K562 (cell line): ENCODE measurements at regions not wholly inside any gene's neighbourhood (a gene's known extent, or its start where the extent isn't known, plus 50 kb on each side); places are given as distances from the start of the nearest gene placed in this dataset.

Experiments
- ATAC-seq: fragments of 200-7000 bp; cut with Tn5 transposase; 3 replicates; pipeline ENCODE4 v1.9.1; 2020; ENCODE audit warnings: moderate library complexity
- BruUV-seq: library from RNA; stranded (reverse); fragments of 400-500 nt; replicated peaks from 2 replicates; lab custom pipeline; 2021; lab: Mats Ljungman, UMichigan
- CTCF ChIA-PET: fragments of 300-600 bp; formaldehyde crosslinking; extraction: SDS; loops from one replicate; lab custom pipeline; 2021; ENCODE audit warnings: low intra/inter-chr PET ratio; lab: Yijun Ruan, JAX
- POLR2A ChIA-PET: fragments of 300-600, 350-650 bp; sonication (Branson Sonifier 250); formaldehyde crosslinking; extraction: SDS; loops from one replicate; lab custom pipeline; 2021; ENCODE audit warnings: antibody characterized with exemption, inconsistent platforms; lab: Yijun Ruan, JAX
- DNase-seq, 4 experiments: peaks; one replicate each; pipeline versions ENCODE4 v3.0.0 to v3.0.0-alpha.2; 2011 to 2018; ENCODE audit warnings: low spot score in 3 of 4, mixed read lengths in 3 of 4; ENCODE audit errors: extremely low read depth in 1 of 4
- FAIRE-seq: peaks from 2 replicates; lab custom pipeline; 2011; peaks lifted over from hg19 to GRCh38; lab: Jason Lieb, UNC
- H2AFZ ChIP-seq: 2 replicates; pipeline ENCODE4 v1.6.0; 2011; ENCODE audit warnings: low read depth, low read length, control low read depth, inconsistent platforms
- H3K27ac ChIP-seq: fragments of 200-600 bp; 3 replicates; pipeline ENCODE4 v1.8.0; 2011; ENCODE audit warnings: low read depth, mild to moderate bottlenecking, control low read depth, inconsistent platforms, low read length, moderate library complexity, mixed read lengths; ENCODE audit errors: extremely low read depth
- H3K27me3 ChIP-seq, 2 experiments: fragments of 300-600 bp in 1 of 2; 2 replicates in 1 of 2; 3 replicates in 1 of 2; pipeline versions ENCODE4 v1.6.0 to v1.8.0; 2011; ENCODE audit warnings: inconsistent platforms in 2 of 2, low read length in 2 of 2, mild to moderate bottlenecking in 1 of 2, mixed read lengths in 1 of 2, moderate library complexity in 1 of 2; ENCODE audit not compliant: control insufficient read depth in 2 of 2, insufficient read depth in 2 of 2
- H3K36me3 ChIP-seq: fragments of 300-600 bp; 3 replicates; pipeline ENCODE4 v1.8.0; 2011; ENCODE audit warnings: mild to moderate bottlenecking, low read length, inconsistent platforms; ENCODE audit not compliant: control insufficient read depth, insufficient read depth
- H3K4me1 ChIP-seq, 2 experiments: fragments of 200-600 bp in 1 of 2; replicated peaks in 1 of 2; 2 replicates in 1 of 2; 3 replicates in 1 of 2; pipeline versions ENCODE4 v1.5.1 to v1.8.0; 2011; ENCODE audit warnings: inconsistent platforms in 2 of 2, low read length in 2 of 2, mild to moderate bottlenecking in 1 of 2, mixed read lengths in 1 of 2, moderate library complexity in 1 of 2; ENCODE audit not compliant: control insufficient read depth in 2 of 2, insufficient read depth in 2 of 2
- H3K4me2 ChIP-seq: 2 replicates; pipeline ENCODE4 v1.6.1; 2011; ENCODE audit warnings: low read length, control low read depth, inconsistent platforms, mixed read lengths; ENCODE audit not compliant: insufficient read depth
- H3K4me3 ChIP-seq: fragments of 200-600 bp; sonication (generic), shearing (Covaris generic); 2 replicates; pipeline ENCODE4 v1.5.1; 2016; ENCODE audit warnings: control low read depth, inconsistent platforms
- H3K79me2 ChIP-seq: fragments of 200-600 bp; 3 replicates; pipeline ENCODE4 v1.8.0; 2011; ENCODE audit warnings: low read length, inconsistent platforms; ENCODE audit not compliant: control insufficient read depth, insufficient read depth
- H3K9ac ChIP-seq, 2 experiments: 2 replicates each; pipeline versions ENCODE4 v1.6.0 to v1.6.1; 2011; ENCODE audit warnings: low read depth in 2 of 2, low read length in 2 of 2, control low read depth in 1 of 2, inconsistent platforms in 1 of 2, mild to moderate bottlenecking in 1 of 2, mixed read lengths in 1 of 2; ENCODE audit not compliant: insufficient read depth in 1 of 2
- H3K9me1 ChIP-seq: one replicate; pipeline ENCODE4 v1.6.0; 2011; ENCODE audit warnings: inconsistent platforms, mild to moderate bottlenecking, low read length, moderate library complexity; ENCODE audit not compliant: control insufficient read depth, insufficient read depth
- H3K9me3 ChIP-seq: replicated peaks from 2 replicates; pipeline ENCODE4 v1.5.1; 2011; ENCODE audit warnings: low read depth, low read length, inconsistent platforms; ENCODE audit not compliant: control insufficient read depth, insufficient read depth
- H4K20me1 ChIP-seq: replicated peaks from 2 replicates; pipeline ENCODE4 v1.6.1; 2011; ENCODE audit warnings: low read length, inconsistent platforms, mixed read lengths; ENCODE audit not compliant: control insufficient read depth, insufficient read depth
- MNT ChIP-seq, 2 experiments: fragments of 450-650 bp; conservative IDR thresholded peaks; 2 replicates each; pipeline ENCODE4 v1.6.1; 2017; ENCODE audit warnings: mild to moderate bottlenecking in 2 of 2, moderate library complexity in 2 of 2
- MTF1 ChIP-seq: fragments of 250-450 bp; sonication (Bioruptor Pico); IDR thresholded peaks from 2 replicates; pipeline ENCODE4 v1.9.0; 2021; ENCODE audit warnings: moderate library complexity, mild to moderate bottlenecking, inconsistent platforms, borderline replicate concordance
- STAG1 ChIP-seq: sonication (generic); formaldehyde crosslinking; IDR thresholded peaks from 2 replicates; pipeline ENCODE4 v1.5.0; 2020; ENCODE audit warnings: missing genetic modification reagents, borderline replicate concordance
- WGBS: fragments of 100-300 bp; shearing (Covaris generic); methylation state at CpG from one replicate; pipeline ENCODE4 v1.1.6; 2016; ENCODE audit warnings: low coverage, mixed read lengths; ENCODE audit not compliant: insufficient coverage; ENCODE audit errors: missing lambda C conversion rate; 5-methylcytosine and 5-hydroxymethylcytosine counted together
- in situ Hi-C: fragments of 300-500 bp; cut with MboI; formaldehyde crosslinking; loops from 4 replicates; pipeline ENCODE4 v1.15.0; 2018; ENCODE audit warnings: inconsistent platforms, mixed read lengths
- intact Hi-C: fragments of 100-400 bp; cut with micrococcal nuclease; formaldehyde crosslinking; loops from 2 replicates; pipeline ENCODE4 v1.14.2; 2022
- TF ChIP-seq, protein P1 (sequence below): fragments of 250-450 bp; sonication (Bioruptor Pico); IDR thresholded peaks from 2 replicates; pipeline ENCODE4 v1.5.0; 2020; ENCODE audit warnings: mild to moderate bottlenecking, borderline replicate concordance

DNA sequence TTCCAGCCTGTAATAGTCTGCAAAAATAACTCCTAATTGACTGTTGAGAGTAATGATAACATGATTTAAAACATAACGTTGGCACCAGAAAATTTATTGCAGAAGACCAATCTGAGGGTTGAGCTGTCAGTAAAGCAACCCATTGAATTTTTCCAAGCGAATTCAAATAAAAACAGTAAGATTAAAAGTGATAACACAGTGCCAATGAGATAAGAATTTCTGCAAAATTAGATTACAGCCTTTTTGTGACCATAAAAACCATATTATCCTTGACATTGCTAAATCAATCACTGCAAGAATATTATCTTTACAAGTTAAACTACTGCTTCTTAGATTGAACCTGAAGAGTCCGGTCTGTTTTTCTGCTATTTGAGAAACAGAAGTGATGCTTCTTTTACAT is 341.4 kb downstream of the CDH11 start:
- in situ Hi-C loops = no loop called here

More for the DNA sequence above, 341.4 kb downstream of the CDH11 start:
- no TSS peak for BruUV-seq
- Histone ChIP-seq H3K9ac (no peak overlapping the region), H4K20me1 (no peaks in the 10 kb centered on the region), H3K36me3 (no peaks in the 10 kb centered on the region), H3K27me3 (no peaks in the 10 kb centered on the region), H2AFZ (no peak overlapping the region), H3K4me3 (no peak overlapping the region), H3K4me2 (no peak overlapping the region), H3K9me1 (no peaks in the 10 kb centered on the region), H3K4me1 (no peaks in the 10 kb centered on the region), H3K27ac (no peak overlapping the region), H3K9me3 (no peaks in the 10 kb centered on the region), H3K79me2 (no peaks in the 10 kb centered on the region)
- ATAC-seq (no peak), FAIRE-seq (no peak), DNase-seq (no peak)
- TF ChIP-seq, protein P1, sequence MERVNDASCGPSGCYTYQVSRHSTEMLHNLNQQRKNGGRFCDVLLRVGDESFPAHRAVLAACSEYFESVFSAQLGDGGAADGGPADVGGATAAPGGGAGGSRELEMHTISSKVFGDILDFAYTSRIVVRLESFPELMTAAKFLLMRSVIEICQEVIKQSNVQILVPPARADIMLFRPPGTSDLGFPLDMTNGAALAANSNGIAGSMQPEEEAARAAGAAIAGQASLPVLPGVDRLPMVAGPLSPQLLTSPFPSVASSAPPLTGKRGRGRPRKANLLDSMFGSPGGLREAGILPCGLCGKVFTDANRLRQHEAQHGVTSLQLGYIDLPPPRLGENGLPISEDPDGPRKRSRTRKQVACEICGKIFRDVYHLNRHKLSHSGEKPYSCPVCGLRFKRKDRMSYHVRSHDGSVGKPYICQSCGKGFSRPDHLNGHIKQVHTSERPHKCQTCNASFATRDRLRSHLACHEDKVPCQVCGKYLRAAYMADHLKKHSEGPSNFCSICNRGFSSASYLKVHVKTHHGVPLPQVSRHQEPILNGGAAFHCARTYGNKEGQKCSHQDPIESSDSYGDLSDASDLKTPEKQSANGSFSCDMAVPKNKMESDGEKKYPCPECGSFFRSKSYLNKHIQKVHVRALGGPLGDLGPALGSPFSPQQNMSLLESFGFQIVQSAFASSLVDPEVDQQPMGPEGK (CRISPR knock-in tag) = no peak
- TF ChIP-seq MTF1 (CRISPR knock-in tag) (no peak), MNT (conservative IDR thresholded peaks at IDR 0.05) (no peak), STAG1 (CRISPR knock-in tag) (no peak)
- POLR2A ChIA-PET = no interaction called here
- intact Hi-C loops = no loop called here
- 0% methylated on average over 3 of the region's 3 CpGs for WGBS
- CTCF ChIA-PET = no interaction called here
